ENCODE measurements at regions not wholly inside any gene's neighbourhood (a gene's known extent, or its start where the extent isn't known, plus 50 kb on each side); places are given as distances from the start of the nearest gene placed in this dataset.

GRCh38 chr5:104840284-104840683 lies 1277.7 kb upstream of the NUDT12 start:
- no peak for TF ChIP-seq CTCF (IDR thresholded peaks at IDR 0.05; ENCODE audit: extremely low read depth in 1 of 2, insufficient read depth in 1 of 2, low read depth in 1 of 2, low read length in 2 of 2)
- TF ChIP-seq EZH2 (IDR thresholded peaks at IDR 0.05; ENCODE audit: borderline replicate concordance, low read depth, low read length, severe bottlenecking) = no peak
- TF ChIP-seq POLR2AphosphoS5 (IDR thresholded peaks at IDR 0.05; ENCODE audit: insufficient read depth, low read depth, low read length) = no peak
- no peak for TF ChIP-seq MYC (IDR thresholded peaks at IDR 0.05; ENCODE audit: low read depth, low read length)

All from endothelial cell of umbilical vein (primary cell).